ENCODE measurements at regions not wholly inside any gene's neighbourhood (a gene's known extent, or its start where the extent isn't known, plus 50 kb on each side); places are given as distances from the start of the nearest gene placed in this dataset.

- TF ChIP-seq ZFX (IDR thresholded peaks at IDR 0.05), result no peak
- TF ChIP-seq CTCF (conservative IDR thresholded peaks at IDR 0.05), result no peak
Observed at GRCh38 chr4:157997296-157997695, 175.5 kb downstream of the GASK1B start.

All from C4-2B (cell line).